Endothelial cell of umbilical vein (primary cell): ENCODE measurements at regions not wholly inside any gene's neighbourhood (a gene's known extent, or its start where the extent isn't known, plus 50 kb on each side); places are given as distances from the start of the nearest gene placed in this dataset.

Experiments
- BruUV-seq: library from RNA; stranded (reverse); fragments of 400-500 nt; replicated peaks from 2 replicates; lab custom pipeline; 2021; lab: Mats Ljungman, UMichigan
- CTCF ChIA-PET: fragments of 300-600, 350-600 bp; sonication (Branson Sonifier 250); formaldehyde crosslinking; loops from one replicate; lab custom pipeline; 2021; ENCODE audit warnings: antibody characterized with exemption, inconsistent platforms; lab: Charles Lee
- POLR2A ChIA-PET: fragments of 300-600, 350-600 bp; sonication (Branson Sonifier 250); formaldehyde crosslinking; loops from one replicate; lab custom pipeline; 2021; ENCODE audit warnings: antibody characterized with exemption, inconsistent platforms; lab: Charles Lee
- DNase-seq: peaks from one replicate; pipeline ENCODE4 v3.0.0-alpha.2; 2011; ENCODE audit warnings: low read depth, low spot score
- FAIRE-seq: peaks from 2 replicates; lab custom pipeline; 2011; peaks lifted over from hg19 to GRCh38; lab: Jason Lieb, UNC
- H2AFZ ChIP-seq: 2 replicates; pipeline ENCODE4 v1.6.0; 2012; ENCODE audit warnings: low read depth, low read length, control low read depth, inconsistent platforms
- H3K27ac ChIP-seq: 2 replicates; pipeline ENCODE4 v1.5.1; 2011; ENCODE audit warnings: low read depth, mild to moderate bottlenecking, control low read depth, low read length, moderate library complexity; ENCODE audit not compliant: insufficient read depth
- H3K27me3 ChIP-seq, 2 experiments: 2 replicates each; pipeline versions ENCODE4 v1.6.0 to v1.6.1; 2011; ENCODE audit warnings: low read length in 2 of 2, mixed read lengths in 1 of 2; ENCODE audit not compliant: control insufficient read depth in 2 of 2, insufficient read depth in 2 of 2
- H3K36me3 ChIP-seq, 2 experiments: 2 replicates in 1 of 2; 3 replicates in 1 of 2; pipeline ENCODE4 v1.5.1; 2011; ENCODE audit warnings: low read length in 2 of 2, mild to moderate bottlenecking in 1 of 2, moderate library complexity in 1 of 2; ENCODE audit not compliant: control insufficient read depth in 2 of 2, insufficient read depth in 2 of 2; ENCODE audit errors: extremely low read depth in 1 of 2
- H3K4me1 ChIP-seq: 3 replicates; pipeline ENCODE4 v1.5.1; 2011; ENCODE audit warnings: mild to moderate bottlenecking, low read length; ENCODE audit not compliant: control insufficient read depth, insufficient read depth; ENCODE audit errors: extremely low read depth
- H3K4me2 ChIP-seq: 2 replicates; pipeline ENCODE4 v1.6.1; 2011; ENCODE audit warnings: low read length, control low read depth, mixed read lengths; ENCODE audit not compliant: insufficient read depth
- H3K4me3 ChIP-seq, 3 experiments: fragments of 200-600 bp in 1 of 3; sonication (generic), shearing (Covaris generic) in 1 of 3; replicated peaks in 1 of 3; 2 replicates each; pipeline ENCODE4 v1.5.1; 2011 to 2016; ENCODE audit warnings: control low read depth in 3 of 3, low read length in 3 of 3, mild to moderate bottlenecking in 2 of 3, inconsistent platforms in 1 of 3, low read depth in 1 of 3, moderate library complexity in 1 of 3; ENCODE audit not compliant: insufficient read depth in 1 of 3
- H3K79me2 ChIP-seq: 2 replicates; pipeline ENCODE4 v1.6.0; 2012; ENCODE audit warnings: low read length, inconsistent platforms; ENCODE audit not compliant: control insufficient read depth, insufficient read depth
- H3K9ac ChIP-seq: replicated peaks from 2 replicates; pipeline ENCODE3; 2011; ENCODE audit warnings: low read length, control low read depth; ENCODE audit not compliant: insufficient read depth; ENCODE audit errors: extremely low read depth
- H3K9me1 ChIP-seq: replicated peaks from 3 replicates; pipeline ENCODE4 v1.6.0; 2011; ENCODE audit warnings: mild to moderate bottlenecking, low read length; ENCODE audit not compliant: control insufficient read depth, insufficient read depth; ENCODE audit errors: extremely low read depth
- H3K9me3 ChIP-seq: replicated peaks from 2 replicates; pipeline ENCODE4 v1.5.1; 2012; ENCODE audit warnings: low read length, inconsistent platforms; ENCODE audit not compliant: control insufficient read depth, insufficient read depth
- H4K20me1 ChIP-seq: replicated peaks from 2 replicates; pipeline ENCODE3; 2011; ENCODE audit warnings: mild to moderate bottlenecking, low read length; ENCODE audit not compliant: control insufficient read depth, insufficient read depth; ENCODE audit errors: extremely low read depth
- CTCF ChIP-seq, 2 donors: IDR thresholded peaks; 1 replicate in 1 of 2; 2 replicates in 1 of 2; pipeline ENCODE4 v1.5.1; 2011; ENCODE audit warnings: low read length in 2 of 2, mild to moderate bottlenecking in 2 of 2, moderate library complexity in 2 of 2, control low read depth in 1 of 2, inconsistent platforms in 1 of 2, low read depth in 1 of 2; ENCODE audit not compliant: insufficient read depth in 1 of 2; ENCODE audit errors: extremely low read depth in 1 of 2
- EZH2 ChIP-seq: IDR thresholded peaks from 2 replicates; pipeline ENCODE4 v1.6.1; 2012; ENCODE audit warnings: borderline replicate concordance, low read depth, mild to moderate bottlenecking, moderate library complexity, low read length, inconsistent platforms; ENCODE audit not compliant: severe bottlenecking
- FOS ChIP-seq: IDR thresholded peaks from 2 replicates; pipeline ENCODE4 v1.6.1; 2011; ENCODE audit warnings: mild to moderate bottlenecking, low read length, moderate library complexity, borderline replicate concordance; ENCODE audit not compliant: insufficient read depth
- GATA2 ChIP-seq: IDR thresholded peaks from 2 replicates; pipeline ENCODE4 v1.7.0; 2011; ENCODE audit warnings: low read depth, mild to moderate bottlenecking, moderate library complexity, mixed read lengths, low read length; ENCODE audit not compliant: insufficient read length, insufficient read depth
- JUN ChIP-seq: IDR thresholded peaks from 2 replicates; pipeline ENCODE4 v1.6.1; 2011; ENCODE audit warnings: borderline replicate concordance, low read depth; ENCODE audit not compliant: insufficient read length, insufficient read depth
- MAX ChIP-seq: IDR thresholded peaks from 2 replicates; pipeline ENCODE4 v1.6.1; 2011; ENCODE audit not compliant: insufficient read depth, insufficient read length
- MYC ChIP-seq: IDR thresholded peaks from one replicate; pipeline ENCODE4 v1.6.1; 2011; ENCODE audit warnings: mild to moderate bottlenecking, low read depth, low read length
- POLR2A ChIP-seq: IDR thresholded peaks from 2 replicates; pipeline ENCODE4 v1.6.1; 2012; ENCODE audit warnings: low read depth, mild to moderate bottlenecking, control low read depth, low read length
- POLR2AphosphoS5 ChIP-seq: IDR thresholded peaks from 2 replicates; pipeline ENCODE4 v1.6.1; 2012; ENCODE audit warnings: low read depth, mild to moderate bottlenecking, control low read depth, low read length, moderate library complexity; ENCODE audit not compliant: insufficient read depth
- dilution Hi-C: fragments of 300-500 bp; cut with MboI; formaldehyde crosslinking; loops from one replicate; pipeline ENCODE4 v1.15.0; 2019; ENCODE audit warnings: low sequenced_read_pairs; ENCODE audit not compliant: extremely low pct_ligation_motif_present
- intact Hi-C: fragments of 100-400 bp; cut with micrococcal nuclease; formaldehyde crosslinking; loops from one replicate; pipeline ENCODE4 v1.10.0; 2022

- no peaks in the 10 kb centered on the region for H3K9me1 ChIP-seq
- no peaks in the 10 kb centered on the region for H3K4me1 ChIP-seq
- BruUV-seq, result no TSS peak
- no peaks in the 10 kb centered on the region for H3K9me3 ChIP-seq
- no peak overlapping the region for H3K4me3 ChIP-seq
- intact Hi-C loops (loop anchor here (5.0 kb wide), 2 partner anchors 559 to 894 kb away; no protein-coding TSS in a partner anchor), dilution Hi-C loops (no loop called here)
- POLR2A ChIA-PET, result no interaction called here
- CTCF ChIA-PET, result interaction anchor here (0.9 to 1.5 kb wide), 2 partner anchors 820 to 1035 kb away, joined by 6 to 9 read pairs; no protein-coding TSS in a partner anchor
- no peaks in the 10 kb centered on the region for H3K27me3 ChIP-seq
- no peak for FAIRE-seq
- H3K9ac ChIP-seq, result no peak overlapping the region
- no peaks in the 10 kb centered on the region for H3K36me3 ChIP-seq
- no peak for DNase-seq
- H3K4me2 ChIP-seq, result no peak overlapping the region
- H3K27ac ChIP-seq, result no peak overlapping the region
- no peaks in the 10 kb centered on the region for H3K79me2 ChIP-seq
- no peak for TF ChIP-seq JUN
- no peak for TF ChIP-seq GATA2
- no peak for TF ChIP-seq POLR2A
- no peak for TF ChIP-seq CTCF (IDR thresholded peaks at IDR 0.05; ENCODE audit: extremely low read depth in 1 of 2, insufficient read depth in 1 of 2, low read depth in 1 of 2, low read length in 2 of 2)
- TF ChIP-seq FOS, result no peak
- TF ChIP-seq EZH2, result no peak
- TF ChIP-seq MAX, result no peak
- TF ChIP-seq MYC, result no peak
- TF ChIP-seq POLR2AphosphoS5, result no peak
- H2AFZ ChIP-seq, result no peak overlapping the region
- no peaks in the 10 kb centered on the region for H4K20me1 ChIP-seq
These were observed 91.4 kb upstream of the MAD2L1 start for GRCh38 chr4:120158046-120158445.
